ENCODE measurements at regions not wholly inside any gene's neighbourhood (a gene's known extent, or its start where the extent isn't known, plus 50 kb on each side); places are given as distances from the start of the nearest gene placed in this dataset.

- TF ChIP-seq CTCF (conservative IDR thresholded peaks at IDR 0.05 in 1 of 2, IDR thresholded peaks at IDR 0.05 in 1 of 2; ENCODE audit: extremely low read depth in 1 of 2, insufficient read depth in 1 of 2, low read depth in 1 of 2, low read length in 2 of 2), result no peak
- TF ChIP-seq EZH2 (IDR thresholded peaks at IDR 0.05; ENCODE audit: borderline replicate concordance, low read length), result no peak
These were observed 62.9 kb downstream of the NHLRC3 start for GRCh38 chr13:39100996-39101738.
